ENCODE measurements at regions not wholly inside any gene's neighbourhood (a gene's known extent, or its start where the extent isn't known, plus 50 kb on each side); places are given as distances from the start of the nearest gene placed in this dataset.
"Not testable (repeated sequence)": the region's sequence is repeated elsewhere in the genome, so short reads cannot be mapped to it uniquely, and the experiment has no call there.

DNA sequence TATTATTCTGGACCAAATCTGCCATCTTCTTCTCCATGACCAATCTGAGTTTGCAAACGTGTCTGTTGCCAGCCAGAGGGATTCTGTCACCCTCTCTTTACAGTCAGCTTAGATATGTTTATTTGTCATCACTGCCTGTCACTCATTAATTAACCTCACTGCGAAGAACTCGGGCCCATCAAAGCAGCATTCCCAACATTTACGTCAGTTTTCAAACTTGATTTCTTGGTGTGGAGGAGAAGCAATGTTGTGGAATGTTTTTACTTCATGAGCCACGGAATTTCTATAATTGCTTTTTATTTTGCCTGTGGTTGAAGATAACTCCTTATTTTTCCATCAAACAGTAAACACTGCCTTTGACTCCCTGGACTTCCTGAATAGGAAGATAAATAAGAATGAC, 91.8 kb upstream of the CNKSR3 start:
- no peak for FAIRE-seq

DNA sequence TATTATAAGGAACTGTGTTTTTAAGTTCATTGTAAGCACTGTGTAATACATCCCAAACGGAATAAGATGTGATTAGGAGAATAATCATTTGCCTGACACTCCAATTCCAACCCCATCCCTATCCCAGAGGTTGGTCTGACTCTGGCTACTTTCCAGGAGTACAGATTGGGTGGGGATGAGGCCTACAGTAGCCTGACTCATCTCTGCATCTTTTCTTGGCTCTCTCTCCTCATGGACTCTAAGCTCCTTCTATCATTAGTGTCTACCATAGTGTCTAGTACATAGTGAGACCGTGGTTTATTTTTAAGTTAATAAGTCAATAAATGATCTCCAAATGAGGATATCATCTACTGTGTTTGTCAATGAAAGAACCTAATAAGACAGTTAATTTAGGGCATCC, 92.2 kb upstream of the CNKSR3 start:
- FAIRE-seq = no peak

DNA sequence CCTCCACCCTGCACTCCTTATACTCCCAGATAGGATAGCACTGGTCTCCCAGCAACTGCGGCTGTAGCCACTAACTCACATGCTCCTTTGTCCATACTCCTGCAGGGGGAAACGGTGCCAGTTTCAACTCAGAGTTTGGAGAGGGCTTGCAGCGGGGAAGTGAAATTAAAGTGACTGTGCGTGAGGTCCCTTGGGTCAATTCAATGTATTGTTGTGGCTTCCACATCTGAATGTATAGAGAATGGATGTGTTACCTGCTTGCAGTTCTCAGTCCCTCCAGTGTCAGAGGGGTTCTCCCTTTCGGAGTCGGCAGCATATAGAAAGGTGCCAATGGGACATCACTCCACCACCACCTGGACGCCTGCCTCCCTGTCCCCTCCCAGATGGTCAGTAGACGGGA, 93.6 kb upstream of the CNKSR3 start:
- no peak for FAIRE-seq

DNA sequence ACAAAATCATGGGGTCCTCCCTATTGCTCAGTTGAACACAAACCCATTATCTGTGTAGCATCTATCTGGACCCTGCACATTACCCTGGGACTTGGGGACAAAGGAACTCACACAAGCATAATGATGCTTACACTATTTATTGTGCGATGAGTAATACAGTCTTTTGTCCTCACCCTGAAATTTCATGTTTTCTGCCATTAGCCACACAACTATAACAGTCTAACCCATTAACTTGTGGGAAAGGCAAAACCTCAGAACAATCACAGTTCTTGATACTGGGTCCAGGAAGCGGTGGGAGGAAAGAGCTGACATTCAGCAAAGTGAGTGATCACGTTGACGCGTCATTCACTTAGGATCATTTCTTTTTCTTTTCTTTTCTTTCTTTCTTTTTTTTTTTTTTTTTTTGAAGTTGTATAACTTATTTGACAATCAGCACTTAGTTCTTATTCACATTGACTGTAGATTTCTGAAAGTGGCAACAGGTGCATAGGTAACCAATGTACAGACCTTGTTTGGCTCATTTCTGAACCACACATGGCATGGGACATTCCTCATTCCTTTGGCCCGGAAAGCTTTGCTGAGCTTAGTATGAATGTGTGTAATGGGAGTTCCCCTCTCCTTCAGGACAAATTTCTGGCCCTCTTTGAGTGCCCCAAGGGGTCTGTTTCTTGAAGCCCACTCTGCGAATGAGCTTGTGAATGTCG, 94.8 kb upstream of the CNKSR3 start:
- no peak for FAIRE-seq

DNA sequence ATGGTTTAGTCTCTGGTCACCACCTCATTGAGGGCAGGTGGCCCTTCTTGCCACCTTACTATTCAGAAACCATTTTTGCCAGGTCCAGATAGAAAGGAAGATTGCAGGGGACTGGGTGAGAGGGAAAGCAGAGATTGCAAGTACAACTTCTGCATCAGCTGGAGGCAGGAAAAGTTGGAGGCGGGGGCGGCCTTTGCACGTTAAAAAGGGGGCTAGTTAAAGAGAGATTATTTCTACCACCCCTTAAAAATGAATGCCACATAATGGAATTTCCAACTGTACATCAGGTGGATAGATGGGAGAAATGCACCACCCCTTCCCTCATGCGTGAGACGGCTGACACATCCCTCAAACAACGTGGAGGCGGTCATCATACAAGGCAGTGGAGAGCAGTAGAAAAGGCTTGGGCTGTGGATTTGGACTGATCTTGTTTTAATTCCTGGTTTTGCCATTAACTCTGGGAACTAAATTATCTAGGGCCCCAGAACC, 95.4 kb upstream of the CNKSR3 start:
- no peak for FAIRE-seq

DNA sequence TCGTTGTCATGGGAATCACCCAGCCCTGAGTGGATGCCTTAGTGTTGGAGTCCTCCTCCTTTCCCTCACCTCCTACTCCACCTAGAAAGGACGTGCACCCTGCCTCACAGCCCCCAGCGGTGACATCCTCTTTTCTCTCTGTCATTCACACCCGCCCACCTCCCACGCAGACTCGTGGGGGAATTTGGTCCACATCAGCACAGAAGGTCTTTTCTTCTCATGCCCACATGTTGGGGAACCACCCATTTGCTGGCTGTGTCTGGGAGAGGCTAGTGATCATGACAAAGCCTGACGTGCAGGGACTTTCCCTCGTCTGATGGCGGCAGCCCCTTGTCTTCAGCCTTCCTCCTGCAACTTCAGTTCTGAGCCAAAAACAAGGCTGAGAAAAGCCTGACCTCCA, 96.0 kb upstream of the CNKSR3 start:
- no peak for FAIRE-seq

DNA sequence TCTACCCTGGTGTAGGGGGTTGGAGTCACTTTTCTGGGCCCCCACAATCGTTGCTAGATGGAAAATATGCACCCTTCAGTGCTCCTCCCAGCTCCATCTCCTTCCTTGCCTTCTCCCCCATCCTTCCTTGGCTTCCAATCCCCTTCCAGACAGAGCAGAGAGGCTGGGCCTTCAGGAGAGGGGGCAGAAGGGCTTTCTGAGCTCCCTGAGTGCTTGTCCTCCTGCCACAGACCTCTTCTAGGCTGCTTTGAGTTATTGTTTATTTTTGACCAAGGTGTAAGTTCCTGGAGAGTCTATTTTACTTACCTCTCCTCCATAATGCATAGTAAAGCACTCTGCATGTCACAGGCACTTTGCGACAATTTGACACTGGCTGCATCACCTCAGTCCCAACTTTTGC, 96.4 kb upstream of the CNKSR3 start:
- no peak for FAIRE-seq

DNA sequence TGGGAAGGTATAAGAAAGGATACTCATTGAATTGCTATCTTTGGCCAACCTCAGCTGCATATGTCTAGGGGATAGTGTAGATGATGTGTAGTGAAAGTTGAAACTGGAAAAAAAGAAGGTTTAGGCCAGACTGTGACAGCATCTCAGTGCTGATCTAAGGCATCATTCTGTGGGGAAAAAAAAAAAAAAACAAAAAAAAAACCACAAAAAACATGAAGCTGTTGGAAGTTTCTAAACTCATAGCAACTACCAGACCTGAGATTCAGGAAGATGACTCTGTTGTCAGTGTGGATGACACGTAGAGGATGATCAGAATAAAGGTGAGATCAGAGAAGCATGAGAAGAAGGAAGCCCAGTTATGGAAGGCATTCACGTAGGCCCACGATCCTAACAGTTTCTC, 100.8 kb upstream of the CNKSR3 start:
- FAIRE-seq = no peak

DNA sequence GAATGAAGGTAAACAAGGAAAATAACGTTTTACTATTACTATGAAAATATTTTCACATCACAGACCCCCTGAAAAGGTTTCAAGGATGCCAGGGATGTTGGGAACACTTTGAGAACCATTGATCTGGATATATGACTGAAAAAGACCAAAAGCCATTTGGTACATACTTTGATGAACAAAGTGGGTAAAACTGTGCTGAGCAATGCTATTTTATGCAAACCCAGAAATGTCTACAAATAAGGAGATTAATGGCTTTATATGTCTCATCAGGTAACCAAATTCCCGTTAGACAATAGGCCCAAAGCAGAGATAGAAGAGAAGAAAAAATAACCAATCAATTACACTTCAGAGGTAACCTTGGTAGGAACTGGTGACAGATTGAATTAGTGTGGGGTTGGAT, 101.4 kb upstream of the CNKSR3 start:
- FAIRE-seq = no peak

DNA sequence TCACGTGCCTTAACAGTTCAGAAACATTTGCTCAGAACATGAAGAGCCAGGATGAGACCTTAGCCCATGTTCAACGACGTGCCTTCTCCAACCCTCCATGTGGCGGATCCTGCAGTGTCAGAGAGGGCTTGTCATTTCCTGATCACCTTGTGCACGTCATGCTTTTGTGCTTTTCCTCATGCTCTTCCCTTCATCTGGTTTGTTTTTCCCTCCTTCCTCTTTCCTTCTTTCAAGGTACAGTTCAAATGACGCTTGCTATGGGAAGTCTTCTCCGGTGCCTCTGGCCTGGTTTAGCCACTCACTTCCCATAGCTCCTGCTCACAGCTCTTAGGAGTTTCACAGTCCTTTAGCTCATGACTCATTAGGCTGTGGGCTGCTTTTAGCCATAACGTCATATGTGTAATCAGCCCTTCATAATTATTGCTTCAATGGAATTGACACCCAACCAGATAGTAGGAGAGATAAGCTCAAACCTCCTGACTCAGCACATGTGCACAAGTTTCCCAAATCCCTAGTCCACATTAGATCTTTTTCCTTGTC, 102.7 kb upstream of the CNKSR3 start:
- peak; percentile 99 for FAIRE-seq

DNA sequence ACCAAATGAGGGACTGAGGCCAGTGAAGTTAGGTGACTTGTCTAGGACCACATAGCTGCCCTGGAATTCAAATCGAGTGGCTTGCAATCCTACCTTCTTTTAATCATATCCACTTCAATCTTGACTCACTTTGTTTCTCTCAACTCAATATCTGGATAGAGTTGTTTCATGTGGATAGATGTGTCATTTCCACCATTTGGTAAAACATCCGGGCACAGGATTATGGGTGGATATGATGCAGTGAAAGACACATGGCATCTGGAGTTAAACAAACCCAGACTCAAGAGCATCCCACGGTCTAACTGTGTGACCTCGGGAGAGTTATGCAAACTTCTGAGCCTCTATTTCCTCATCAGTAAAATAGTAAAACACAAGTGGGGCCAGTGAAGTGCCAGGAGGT, 103.6 kb upstream of the CNKSR3 start:
- no peak for FAIRE-seq

DNA sequence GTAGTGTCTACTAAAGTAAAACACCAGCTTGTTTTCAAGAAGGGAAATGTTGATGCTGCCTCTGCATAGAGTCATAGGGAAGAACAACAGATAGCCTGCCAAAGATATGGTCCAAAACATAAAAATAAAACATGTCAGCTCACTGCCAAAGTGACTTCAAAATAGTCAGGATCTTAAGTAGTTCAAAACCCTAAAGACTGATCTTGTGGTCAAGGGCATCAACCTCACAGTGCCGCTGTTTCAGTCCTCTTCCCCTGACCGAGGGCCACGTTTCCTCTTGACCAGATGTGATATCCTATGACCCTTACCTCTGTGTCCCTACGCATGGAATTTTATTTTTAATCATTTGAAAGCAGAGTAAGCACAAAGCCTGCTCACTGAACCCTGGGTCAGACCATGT, 104.2 kb upstream of the CNKSR3 start:
- FAIRE-seq = no peak

DNA sequence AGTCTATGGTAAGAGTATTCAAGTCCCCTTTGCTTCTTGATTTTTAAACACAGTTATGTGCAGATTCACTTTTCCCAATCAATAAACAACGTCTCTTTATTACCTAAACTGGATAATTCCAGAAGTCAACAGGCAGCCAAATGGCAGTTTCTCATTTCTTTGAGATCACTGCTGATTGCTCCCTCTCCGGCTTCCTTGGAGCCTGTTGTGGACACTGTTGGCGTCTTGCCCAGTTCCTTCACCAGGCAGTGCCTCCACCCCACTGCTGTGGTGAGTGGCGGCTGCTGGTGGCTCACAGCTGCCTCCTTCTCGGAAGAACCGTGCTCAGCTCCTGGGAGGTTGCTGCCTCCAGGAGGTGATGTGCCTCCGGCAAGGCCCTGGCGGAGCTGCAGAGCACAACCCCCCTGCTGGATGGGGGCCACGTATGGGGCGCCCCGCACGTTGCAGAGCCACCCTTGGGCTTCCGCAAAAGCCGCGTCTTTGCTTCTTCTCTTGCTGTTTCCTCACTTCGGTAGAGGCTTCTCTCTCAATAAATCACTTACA, 105.1 kb upstream of the CNKSR3 start:
- FAIRE-seq = no peak

DNA sequence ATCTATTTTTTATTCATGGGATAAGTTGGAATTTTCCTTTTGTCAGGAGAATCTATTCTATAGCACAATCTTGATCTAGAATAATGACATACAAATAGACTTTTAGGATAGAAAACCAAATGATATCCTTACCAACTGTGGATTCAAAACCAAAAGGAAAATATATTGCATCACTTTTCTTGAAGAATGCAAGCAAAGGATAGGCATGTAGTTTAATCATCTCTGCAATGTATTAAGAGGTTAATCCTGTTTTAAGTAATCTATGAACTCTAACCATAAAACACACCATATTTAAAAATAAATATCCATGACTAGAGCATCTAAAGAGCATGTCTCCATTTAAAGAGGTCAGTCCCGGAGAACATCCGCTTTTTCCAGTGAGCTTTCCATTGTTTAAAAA, 106.7 kb upstream of the CNKSR3 start:
- FAIRE-seq = no peak

DNA sequence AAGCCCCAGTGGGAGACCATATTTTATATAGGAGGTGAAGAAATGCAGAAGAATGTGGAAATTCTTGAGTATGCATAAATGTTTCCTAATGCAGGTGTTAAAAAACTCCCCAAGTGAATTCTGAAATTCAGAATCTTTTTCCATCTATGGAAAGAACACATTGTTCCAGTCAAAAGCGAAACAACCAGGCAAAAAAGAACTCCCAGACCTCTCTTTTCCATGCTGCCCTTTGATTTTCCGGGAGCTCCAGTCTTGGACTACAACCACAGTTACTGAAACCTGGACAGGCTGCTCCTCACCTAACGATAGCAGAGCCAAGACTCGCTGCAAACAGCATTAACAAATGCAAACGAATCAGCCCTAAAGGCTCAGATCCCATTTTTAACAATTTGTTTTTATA, 108.7 kb upstream of the CNKSR3 start:
- FAIRE-seq = no peak

DNA sequence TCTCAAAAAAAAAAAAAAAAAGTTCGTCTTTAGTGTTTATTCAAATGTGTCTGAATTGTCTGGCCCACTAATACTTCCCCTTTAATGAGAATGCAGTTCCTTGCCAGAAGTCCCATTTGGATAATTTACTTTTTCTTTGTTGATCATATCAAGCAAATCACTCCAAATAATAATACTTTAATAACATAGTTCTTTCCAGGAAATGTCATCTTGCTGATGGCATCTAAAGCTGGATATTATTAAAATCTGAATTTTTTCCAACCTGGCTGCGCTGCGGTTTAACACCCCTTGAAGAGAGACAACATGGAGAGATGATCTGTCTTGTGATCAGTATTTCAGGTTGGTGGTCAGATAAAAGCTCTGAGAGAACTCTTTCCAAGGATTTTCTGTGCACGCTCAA, 111.2 kb upstream of the CNKSR3 start:
- no peak for FAIRE-seq

DNA sequence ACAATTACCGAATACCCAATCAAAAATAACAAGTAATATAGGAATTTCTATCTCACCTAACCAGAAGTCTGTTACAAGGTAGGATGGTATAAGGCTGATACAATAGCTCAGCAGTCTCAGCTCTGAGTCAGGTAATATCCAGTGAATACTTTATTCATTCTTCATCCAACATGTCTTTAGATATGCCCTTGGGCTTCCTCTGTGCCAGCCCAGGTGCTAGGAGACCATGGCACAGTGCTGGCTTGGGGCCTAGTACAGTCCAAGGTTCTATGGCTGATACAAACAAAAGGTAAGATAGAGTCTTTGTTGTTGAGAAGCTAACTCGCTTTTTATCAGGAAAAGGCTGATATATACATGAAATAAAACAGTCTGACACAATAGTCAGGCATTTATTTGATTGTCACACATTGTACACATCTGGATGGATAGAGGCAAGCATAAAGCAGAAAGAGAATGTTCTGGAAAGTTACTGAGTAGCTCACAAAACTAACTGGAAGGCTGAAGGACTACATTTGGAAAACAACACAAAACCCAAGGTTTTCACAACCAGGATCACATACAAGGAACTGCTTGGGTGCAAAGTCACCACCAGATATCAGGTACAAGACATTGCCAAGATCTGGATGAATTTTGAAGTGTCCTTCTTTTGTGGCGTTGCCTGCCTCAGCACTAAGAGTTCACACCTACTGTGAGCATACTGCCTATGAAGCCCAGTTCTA, 110.4 kb upstream of the SCAF8 start:
- FAIRE-seq = no peak

DNA sequence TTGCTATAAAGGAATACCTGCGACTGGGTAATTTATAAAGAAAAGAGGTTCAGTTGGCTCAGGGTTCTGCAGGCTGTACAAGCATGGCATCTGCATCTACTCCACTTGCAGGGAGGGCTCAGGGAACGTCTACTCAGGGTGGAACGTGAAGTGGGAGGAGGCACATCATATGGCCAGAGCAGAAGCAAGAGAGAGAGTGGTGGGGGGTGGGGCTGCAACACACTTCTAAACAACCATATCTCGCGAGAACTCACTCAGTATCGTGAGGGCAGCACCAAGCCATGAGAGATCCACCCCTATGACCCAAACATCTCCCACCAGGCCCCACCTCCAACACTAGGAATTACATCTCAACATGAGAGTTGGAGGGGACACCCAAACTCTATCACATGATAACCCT, 109.8 kb upstream of the SCAF8 start:
- FAIRE-seq = no peak

DNA sequence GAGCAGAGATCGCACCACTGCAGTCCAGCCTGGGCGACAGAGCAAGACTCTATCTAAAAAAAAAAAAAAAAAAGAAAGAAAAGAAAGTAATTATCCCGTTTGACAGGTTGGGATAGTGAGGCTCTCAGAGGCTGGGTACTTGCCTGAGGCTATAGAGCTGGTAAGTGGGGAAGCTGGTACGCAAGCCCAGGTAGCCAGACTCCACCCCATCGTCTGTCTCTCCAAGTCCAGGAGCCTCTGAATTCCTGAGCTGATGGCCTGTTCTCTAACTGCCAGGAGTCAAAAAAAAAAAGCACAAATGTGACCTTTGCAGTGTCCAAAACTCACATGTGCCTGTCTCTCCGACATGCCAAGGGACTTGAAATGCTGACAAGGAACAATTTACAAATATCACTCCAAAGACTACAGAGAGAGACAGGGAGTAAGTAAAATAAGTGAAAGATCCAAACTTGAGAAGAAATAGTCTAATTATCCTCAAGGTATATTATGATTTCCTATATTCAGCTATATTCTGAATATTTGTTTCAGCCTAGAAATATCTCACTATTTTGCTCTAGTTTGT, 109.1 kb upstream of the SCAF8 start:
- FAIRE-seq = no peak

DNA sequence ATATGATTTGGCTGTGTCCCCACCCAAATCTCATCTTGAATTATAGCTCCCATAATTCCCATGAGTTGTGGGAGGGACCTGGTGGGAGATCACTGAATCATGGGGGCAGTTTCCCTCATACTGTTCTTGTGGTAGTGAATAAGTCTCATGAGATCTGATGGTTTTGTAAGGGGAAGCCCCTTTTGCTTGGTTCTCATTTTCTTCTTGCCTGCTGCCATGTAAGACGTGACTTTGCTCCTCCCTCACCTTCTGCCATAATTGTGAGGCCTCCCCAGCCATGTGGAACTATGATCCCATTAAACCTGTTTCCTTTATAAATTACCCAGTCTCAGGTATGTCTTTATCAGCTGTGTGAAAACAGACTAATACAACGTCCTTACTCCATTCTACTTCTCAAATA, 108.5 kb upstream of the SCAF8 start:
- not testable (repeated sequence) for FAIRE-seq

DNA sequence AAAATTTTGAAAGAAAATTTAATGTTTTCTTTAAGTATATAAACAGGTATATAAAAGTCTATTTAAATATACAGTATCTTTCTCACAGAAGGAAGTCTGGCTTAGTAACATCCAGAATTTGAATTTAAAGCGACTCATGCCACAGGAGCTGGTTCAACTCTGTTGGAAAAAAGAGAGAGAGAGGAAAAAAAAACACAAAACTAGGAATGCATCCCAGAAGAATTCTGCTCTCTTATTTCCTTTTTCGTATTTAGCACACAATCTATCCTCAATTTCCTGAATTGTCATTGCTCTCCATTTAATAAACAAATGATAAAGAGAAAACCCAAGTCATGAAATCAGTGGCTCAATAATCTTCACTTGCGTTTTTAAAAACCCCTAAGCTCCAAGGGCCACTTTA, 107.5 kb upstream of the SCAF8 start:
- no peak for FAIRE-seq

DNA sequence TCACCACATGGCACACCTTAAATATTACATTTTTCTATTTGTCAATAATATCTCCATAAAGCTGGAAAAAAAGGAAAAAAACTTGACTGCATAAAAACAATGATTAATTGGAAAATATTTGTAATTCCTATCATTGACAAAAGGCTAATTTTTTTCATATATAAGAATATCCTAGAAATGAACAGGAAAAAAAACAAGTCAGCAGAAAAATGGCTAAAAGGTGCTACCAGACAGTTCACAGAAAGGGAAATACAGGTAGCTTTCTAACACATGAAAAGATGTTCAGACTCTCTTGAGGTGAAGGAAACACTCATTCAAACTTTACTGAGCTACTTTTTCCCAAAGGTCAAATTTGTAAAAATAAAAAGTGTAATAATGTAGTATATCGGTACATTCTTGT, 104.1 kb upstream of the SCAF8 start:
- FAIRE-seq = no peak

DNA sequence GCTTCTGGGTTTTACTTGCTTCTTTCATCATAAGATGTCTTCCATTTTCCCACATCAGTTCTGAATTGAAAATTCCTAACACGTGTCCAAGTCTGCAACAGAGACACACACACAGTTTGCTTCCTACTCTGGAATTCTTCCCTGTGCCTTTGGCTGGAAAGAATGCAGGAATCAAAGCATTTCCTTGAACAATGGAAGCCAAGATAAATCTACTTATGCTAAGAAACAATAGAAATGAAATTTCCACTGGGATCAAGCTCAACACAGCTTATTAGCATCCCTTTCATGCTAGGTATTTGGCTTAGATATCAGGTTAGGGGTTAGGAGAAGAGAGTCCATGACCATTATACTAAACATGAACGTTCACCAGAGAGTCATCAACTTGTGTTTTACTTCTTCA, 101.1 kb upstream of the SCAF8 start:
- no peak for FAIRE-seq

DNA sequence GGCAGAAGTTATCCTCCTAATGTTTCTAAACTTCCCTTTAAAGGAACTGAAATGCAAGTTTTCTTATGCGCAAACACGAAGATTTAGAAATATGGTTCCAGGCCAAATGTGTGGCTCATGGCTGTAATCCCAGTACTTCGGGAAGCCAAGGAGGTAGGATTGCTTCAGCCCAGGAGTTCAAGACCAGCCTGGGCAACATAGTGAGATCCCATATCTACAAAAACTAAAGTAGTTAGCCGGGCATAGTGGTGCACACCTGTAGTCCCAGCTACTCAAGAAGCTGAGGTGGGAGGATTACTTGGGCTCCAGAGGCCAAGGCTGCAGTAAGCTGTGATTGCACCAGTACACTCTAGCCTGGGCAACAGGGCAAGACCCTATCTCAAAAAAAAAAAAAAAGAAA, 95.8 kb upstream of the SCAF8 start:
- no peak for FAIRE-seq

Measured in islet of Langerhans (tissue), 1 donor.